ENCODE measurements at regions not wholly inside any gene's neighbourhood (a gene's known extent, or its start where the extent isn't known, plus 50 kb on each side); places are given as distances from the start of the nearest gene placed in this dataset.

- DNase-seq (ENCODE audit: low read depth, low spot score): no peak
Measured at GRCh38 chr22:27676545-27677213, 124.9 kb downstream of the MN1 start.

- DNase-seq (ENCODE audit: low read depth, low spot score): no peak
Measured at GRCh38 chr22:27677905-27678458, 123.6 kb downstream of the MN1 start.

GRCh38 chr22:27679176-27679575 lies 122.4 kb downstream of the MN1 start:
- no peak for DNase-seq (ENCODE audit: low read depth, low spot score)

GRCh38 chr22:27679693-27680488 lies 121.7 kb downstream of the MN1 start:
- DNase-seq (ENCODE audit: low read depth, low spot score): no peak

GRCh38 chr22:27680636-27681035 lies 120.9 kb downstream of the MN1 start:
- DNase-seq (ENCODE audit: low read depth, low spot score): no peak

GRCh38 chr22:27681037-27681436 lies 120.5 kb downstream of the MN1 start:
- DNase-seq (ENCODE audit: low read depth, low spot score): no peak

- DNase-seq (ENCODE audit: low read depth, low spot score): no peak
Measured at GRCh38 chr22:27682437-27682836, 119.1 kb downstream of the MN1 start.

GRCh38 chr22:27684901-27685300 lies 116.7 kb downstream of the MN1 start:
- no peak for DNase-seq (ENCODE audit: low read depth, low spot score)

- DNase-seq (ENCODE audit: low read depth, low spot score): no peak
Measured at GRCh38 chr22:27685515-27685914, 116.0 kb downstream of the MN1 start.

- DNase-seq (ENCODE audit: low read depth, low spot score): no peak
Measured at GRCh38 chr22:27685970-27686369, 115.6 kb downstream of the MN1 start.

GRCh38 chr22:27686534-27686933 lies 115.0 kb downstream of the MN1 start:
- DNase-seq (ENCODE audit: low read depth, low spot score): no peak

GRCh38 chr22:27687984-27688545 lies 113.5 kb downstream of the MN1 start:
- DNase-seq (ENCODE audit: low read depth, low spot score): no peak

GRCh38 chr22:27689664-27690063 lies 111.9 kb downstream of the MN1 start:
- DNase-seq (ENCODE audit: low read depth, low spot score): no peak

- DNase-seq (ENCODE audit: low read depth, low spot score): no peak
Measured at GRCh38 chr22:27690599-27690998, 111.0 kb downstream of the MN1 start.

GRCh38 chr22:27692243-27692642 lies 109.3 kb downstream of the MN1 start:
- DNase-seq (ENCODE audit: low read depth, low spot score): no peak

GRCh38 chr22:27695925-27696324 lies 105.6 kb downstream of the MN1 start:
- DNase-seq (ENCODE audit: low read depth, low spot score): no peak

- no peak for DNase-seq (ENCODE audit: low read depth, low spot score)
Measured at GRCh38 chr22:27697888-27698287, 103.7 kb downstream of the MN1 start.

Measured in iPS DF 19.7 (cell line).